ENCODE measurements at regions not wholly inside any gene's neighbourhood (a gene's known extent, or its start where the extent isn't known, plus 50 kb on each side); places are given as distances from the start of the nearest gene placed in this dataset.
"Not testable (repeated sequence)": the region's sequence is repeated elsewhere in the genome, so short reads cannot be mapped to it uniquely, and the experiment has no call there.

GRCh38 chr5:74454263-74455030 lies 186.1 kb downstream of the ENC1 start:
- DNase-seq = no peak

- DNase-seq = no peak
These were observed 187.7 kb downstream of the ENC1 start for GRCh38 chr5:74452856-74453255.

GRCh38 chr5:74450095-74450494 lies 190.4 kb downstream of the ENC1 start:
- DNase-seq = no peak

GRCh38 chr5:74446725-74447241 lies 193.7 kb downstream of the ENC1 start:
- DNase-seq = no peak

GRCh38 chr5:74442466-74442865 lies 198.1 kb downstream of the ENC1 start:
- DNase-seq = no peak

GRCh38 chr5:74441616-74442015 lies 198.9 kb downstream of the ENC1 start:
- DNase-seq = no peak

- no peak for DNase-seq
These were observed 200.2 kb downstream of the ENC1 start for GRCh38 chr5:74440341-74440740.

- not testable (repeated sequence) for DNase-seq
These were observed 202.7 kb downstream of the ENC1 start for GRCh38 chr5:74437870-74438269.

GRCh38 chr5:74433896-74434829 lies 206.4 kb downstream of the ENC1 start:
- peak; percentile 72 for DNase-seq

GRCh38 chr5:74433255-74433895 lies 207.2 kb downstream of the ENC1 start:
- peak; percentile 74 for DNase-seq

GRCh38 chr5:74432721-74433120 lies 207.8 kb downstream of the ENC1 start:
- DNase-seq = no peak

GRCh38 chr5:74432216-74432615 lies 208.3 kb downstream of the ENC1 start:
- peak; percentile 37 for DNase-seq

GRCh38 chr5:74431290-74431669 lies 209.2 kb downstream of the ENC1 start:
- no peak for DNase-seq

GRCh38 chr5:74430631-74431289 lies 209.8 kb downstream of the ENC1 start:
- DNase-seq = no peak

- no peak for DNase-seq
These were observed 211.0 kb downstream of the ENC1 start for GRCh38 chr5:74429495-74429894.

GRCh38 chr5:74428876-74429275 lies 211.7 kb downstream of the ENC1 start:
- DNase-seq = no peak

- no peak for DNase-seq
These were observed 212.3 kb downstream of the ENC1 start for GRCh38 chr5:74428275-74428674.

- no peak for DNase-seq
These were observed 214.0 kb downstream of the ENC1 start for GRCh38 chr5:74426506-74426905.

- no peak for DNase-seq
These were observed 216.2 kb downstream of the ENC1 start for GRCh38 chr5:74424162-74424868.

- no peak for DNase-seq
These were observed 217.1 kb downstream of the ENC1 start for GRCh38 chr5:74423383-74423782.

GRCh38 chr5:74422671-74423070 lies 217.9 kb downstream of the ENC1 start:
- no peak for DNase-seq

- DNase-seq = no peak
These were observed 218.5 kb downstream of the ENC1 start for GRCh38 chr5:74422030-74422429.

All from hematopoietic multipotent progenitor cell treated with erythropoietin and hydrocortisone succinate and interleukin-3 and kit ligand, for 4 days (in vitro differentiated cells).